Thoracic aorta (tissue), 2 donors: ENCODE measurements at regions not wholly inside any gene's neighbourhood (a gene's known extent, or its start where the extent isn't known, plus 50 kb on each side); places are given as distances from the start of the nearest gene placed in this dataset.

Experiments used
- ATAC-seq: fragments of 150-250 bp; one replicate; pipeline ENCODE4 v1.8.0; 2017; ENCODE audit warnings: low read depth; ENCODE audit not compliant: insufficient number of reproducible peaks, low FRiP score
- DNase-seq: peaks from one replicate; pipeline ENCODE4 v3.0.0-alpha.2; 2020; ENCODE audit warnings: low spot score
- H3K27ac ChIP-seq, 2 donors: fragments of 200-600 bp; sonication (generic); 1 replicate in 1 of 2; 2 replicates in 1 of 2; pipeline ENCODE4 v1.5.1; 2016; ENCODE audit warnings: mild to moderate bottlenecking in 2 of 2, moderate library complexity in 2 of 2
- H3K27me3 ChIP-seq: fragments of 200-600 bp; sonication (generic); replicated peaks from 2 replicates; pipeline ENCODE4 v1.6.0; 2016; ENCODE audit warnings: mild to moderate bottlenecking; ENCODE audit not compliant: insufficient read depth
- H3K36me3 ChIP-seq: fragments of 200-600 bp; sonication (generic); one replicate; pipeline ENCODE4 v1.5.1; 2016
- H3K4me1 ChIP-seq, 2 donors: fragments of 200-600 bp; sonication (generic); 1 replicate in 1 of 2; 2 replicates in 1 of 2; pipeline versions ENCODE4 v1.5.1 to v1.6.0; 2016; ENCODE audit warnings: low read depth in 2 of 2, mild to moderate bottlenecking in 1 of 2; ENCODE audit not compliant: control insufficient read depth in 1 of 2
- H3K4me3 ChIP-seq: fragments of 200-600 bp; sonication (generic); 2 replicates; pipeline ENCODE4 v1.5.1; 2016; ENCODE audit warnings: mild to moderate bottlenecking
- H3K9me3 ChIP-seq: fragments of 200-600 bp; sonication (generic); 2 replicates; pipeline ENCODE4 v1.5.1; 2016
- TF ChIP-seq, protein P1 (sequence below): fragments of 200-600 bp; sonication (generic); IDR thresholded peaks from one replicate; pipeline ENCODE4 v1.5.1; 2019; ENCODE audit warnings: antibody characterized with exemption

DNA sequence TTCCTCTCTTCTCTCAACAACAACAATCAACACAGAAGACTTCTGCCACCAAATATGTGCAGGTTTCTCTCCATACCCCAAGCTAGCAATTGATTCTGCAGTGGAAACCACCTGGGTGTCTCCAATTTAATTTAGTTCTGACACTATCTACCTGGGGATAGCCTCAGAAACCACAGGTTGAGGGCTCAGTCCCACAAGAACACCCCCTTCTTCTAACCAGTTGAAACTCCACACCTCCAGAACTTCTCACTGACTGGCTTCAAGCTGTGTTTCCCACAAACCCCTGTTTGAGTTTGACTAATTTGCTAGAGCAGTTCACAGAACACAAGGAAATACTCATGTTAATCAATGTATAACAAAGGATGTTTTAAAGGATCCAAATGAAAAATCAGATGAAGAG, 52.5 kb upstream of the SPTLC3 start:
- DNase-seq (no peak), ATAC-seq (no peak)
- Histone ChIP-seq H3K4me1 (no peaks in the 10 kb centered on the region), H3K36me3 (no peaks in the 10 kb centered on the region), H3K4me3 (no peak overlapping the region), H3K9me3 (no peaks in the 10 kb centered on the region), H3K27me3 (no peaks in the 10 kb centered on the region), H3K27ac (no peak overlapping the region)
- TF ChIP-seq, protein P1, sequence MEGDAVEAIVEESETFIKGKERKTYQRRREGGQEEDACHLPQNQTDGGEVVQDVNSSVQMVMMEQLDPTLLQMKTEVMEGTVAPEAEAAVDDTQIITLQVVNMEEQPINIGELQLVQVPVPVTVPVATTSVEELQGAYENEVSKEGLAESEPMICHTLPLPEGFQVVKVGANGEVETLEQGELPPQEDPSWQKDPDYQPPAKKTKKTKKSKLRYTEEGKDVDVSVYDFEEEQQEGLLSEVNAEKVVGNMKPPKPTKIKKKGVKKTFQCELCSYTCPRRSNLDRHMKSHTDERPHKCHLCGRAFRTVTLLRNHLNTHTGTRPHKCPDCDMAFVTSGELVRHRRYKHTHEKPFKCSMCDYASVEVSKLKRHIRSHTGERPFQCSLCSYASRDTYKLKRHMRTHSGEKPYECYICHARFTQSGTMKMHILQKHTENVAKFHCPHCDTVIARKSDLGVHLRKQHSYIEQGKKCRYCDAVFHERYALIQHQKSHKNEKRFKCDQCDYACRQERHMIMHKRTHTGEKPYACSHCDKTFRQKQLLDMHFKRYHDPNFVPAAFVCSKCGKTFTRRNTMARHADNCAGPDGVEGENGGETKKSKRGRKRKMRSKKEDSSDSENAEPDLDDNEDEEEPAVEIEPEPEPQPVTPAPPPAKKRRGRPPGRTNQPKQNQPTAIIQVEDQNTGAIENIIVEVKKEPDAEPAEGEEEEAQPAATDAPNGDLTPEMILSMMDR: no peak

DNA sequence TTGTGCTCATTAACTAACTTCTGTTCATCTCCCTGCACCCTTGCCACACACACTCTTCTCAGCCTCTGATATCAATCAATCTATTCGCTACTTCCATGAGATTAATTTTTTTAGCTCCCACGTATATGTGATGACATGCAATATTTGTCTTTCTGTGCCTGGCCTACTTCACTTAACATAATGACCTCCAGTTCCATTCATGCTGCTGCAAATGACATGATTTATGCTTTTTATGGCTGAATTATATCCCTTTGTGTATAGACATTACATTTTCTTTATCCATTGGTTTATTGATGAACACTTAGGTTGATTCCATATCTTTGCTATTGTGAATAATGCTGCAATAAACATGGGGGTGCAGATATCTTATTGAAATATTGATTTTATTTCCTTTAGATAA, 50.8 kb upstream of the SPTLC3 start:
- Histone ChIP-seq H3K9me3 (no peaks in the 10 kb centered on the region), H3K27me3 (no peaks in the 10 kb centered on the region), H3K36me3 (no peaks in the 10 kb centered on the region), H3K27ac (no peak overlapping the region), H3K4me3 (no peak overlapping the region), H3K4me1 (no peaks in the 10 kb centered on the region)
- DNase-seq: no peak
- ATAC-seq: no peak
- TF ChIP-seq, protein P1: no peak
